ENCODE measurements at regions not wholly inside any gene's neighbourhood (a gene's known extent, or its start where the extent isn't known, plus 50 kb on each side); places are given as distances from the start of the nearest gene placed in this dataset.

DNA sequence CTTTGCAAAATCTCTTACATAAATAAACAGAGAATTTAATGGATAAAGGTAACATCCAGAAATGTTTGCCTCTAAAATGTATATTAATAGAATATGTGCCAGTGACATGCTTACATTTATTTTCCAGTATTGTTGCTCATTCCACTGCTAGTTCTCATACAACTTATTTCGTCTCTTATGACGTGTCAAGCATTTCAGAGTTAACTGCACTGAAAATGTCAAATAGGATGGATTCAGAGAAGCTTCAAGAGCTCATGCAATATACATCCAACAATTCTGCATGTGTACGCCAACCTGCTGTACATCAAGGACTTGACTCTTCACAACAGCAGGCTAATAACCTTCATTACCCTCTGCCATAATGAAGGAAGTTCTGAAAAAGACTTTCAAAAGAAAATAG, 386.2 kb upstream of the IZUMO3 start:
- Histone ChIP-seq H3K9me3 (no peaks in the 10 kb centered on the region), H3K4me1 (no peaks in the 10 kb centered on the region), H3K27me3 (no peaks in the 10 kb centered on the region), H3K36me3 (ENCODE audit: low read depth, missing control alignments) (no peaks in the 10 kb centered on the region), H3K27ac (no peak overlapping the region), H3K4me3 (no peak overlapping the region)
- no peak for DNase-seq
- no peak for TF ChIP-seq POLR2A (IDR thresholded peaks at IDR 0.05)
- TF ChIP-seq, protein P1, sequence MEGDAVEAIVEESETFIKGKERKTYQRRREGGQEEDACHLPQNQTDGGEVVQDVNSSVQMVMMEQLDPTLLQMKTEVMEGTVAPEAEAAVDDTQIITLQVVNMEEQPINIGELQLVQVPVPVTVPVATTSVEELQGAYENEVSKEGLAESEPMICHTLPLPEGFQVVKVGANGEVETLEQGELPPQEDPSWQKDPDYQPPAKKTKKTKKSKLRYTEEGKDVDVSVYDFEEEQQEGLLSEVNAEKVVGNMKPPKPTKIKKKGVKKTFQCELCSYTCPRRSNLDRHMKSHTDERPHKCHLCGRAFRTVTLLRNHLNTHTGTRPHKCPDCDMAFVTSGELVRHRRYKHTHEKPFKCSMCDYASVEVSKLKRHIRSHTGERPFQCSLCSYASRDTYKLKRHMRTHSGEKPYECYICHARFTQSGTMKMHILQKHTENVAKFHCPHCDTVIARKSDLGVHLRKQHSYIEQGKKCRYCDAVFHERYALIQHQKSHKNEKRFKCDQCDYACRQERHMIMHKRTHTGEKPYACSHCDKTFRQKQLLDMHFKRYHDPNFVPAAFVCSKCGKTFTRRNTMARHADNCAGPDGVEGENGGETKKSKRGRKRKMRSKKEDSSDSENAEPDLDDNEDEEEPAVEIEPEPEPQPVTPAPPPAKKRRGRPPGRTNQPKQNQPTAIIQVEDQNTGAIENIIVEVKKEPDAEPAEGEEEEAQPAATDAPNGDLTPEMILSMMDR (IDR thresholded peaks at IDR 0.05): no peak
- intact Hi-C loops (cut with DNase I; ENCODE audit: low total_unique reads): no loop called here
- WGBS, 2 donors: 58 to 63% methylated on average over 3 of the region's 3 CpGs

DNA sequence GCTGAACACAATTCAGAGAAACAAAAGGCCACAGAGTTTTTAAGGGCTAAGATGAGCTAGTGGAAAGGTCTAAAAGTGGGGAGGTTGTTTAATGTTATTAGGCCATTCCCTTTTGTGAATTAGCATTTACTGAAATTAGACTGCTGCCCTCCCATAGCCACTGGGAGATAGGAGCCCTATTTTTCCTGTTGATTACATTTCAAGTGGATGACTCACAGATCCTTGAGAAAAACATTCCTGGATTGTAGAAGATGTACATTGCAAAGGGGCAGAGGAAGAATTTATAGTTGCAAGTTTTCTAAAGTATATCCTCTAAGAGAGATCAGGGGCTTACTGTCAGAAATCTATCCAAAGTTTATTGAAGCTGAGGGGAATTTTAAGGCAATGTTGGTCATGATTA, 367.1 kb upstream of the IZUMO3 start:
- intact Hi-C loops (cut with DNase I; ENCODE audit: low total_unique reads): no loop called here
- Histone ChIP-seq H3K36me3 (ENCODE audit: low read depth, missing control alignments) (no peaks in the 10 kb centered on the region), H3K9me3 (no peaks in the 10 kb centered on the region), H3K27ac (no peak overlapping the region), H3K4me3 (no peak overlapping the region), H3K27me3 (no peaks in the 10 kb centered on the region), H3K4me1 (no peaks in the 10 kb centered on the region)
- TF ChIP-seq, protein P1 (IDR thresholded peaks at IDR 0.05): no peak
- no peak for TF ChIP-seq POLR2A (IDR thresholded peaks at IDR 0.05)
- DNase-seq: no peak

DNA sequence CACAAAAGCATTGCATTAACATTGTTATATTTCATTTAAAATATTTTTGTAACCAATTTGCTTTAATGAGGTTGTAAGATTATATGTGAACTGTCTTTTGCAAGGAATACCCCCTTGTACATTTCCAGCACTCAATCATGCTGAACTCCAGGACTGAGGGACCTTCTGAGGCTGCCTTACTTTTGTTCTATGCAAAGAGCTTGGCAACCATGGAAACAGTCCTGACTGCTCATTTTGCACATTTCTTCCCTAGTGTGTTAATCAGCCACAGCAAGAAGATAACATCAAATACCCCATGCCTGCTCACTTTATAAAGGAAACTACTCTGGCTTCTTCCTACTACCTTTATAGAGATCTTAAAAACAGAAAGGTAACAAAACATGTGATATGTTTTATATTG, 355.6 kb upstream of the IZUMO3 start:
- Histone ChIP-seq H3K9me3 (no peaks in the 10 kb centered on the region), H3K36me3 (ENCODE audit: low read depth, missing control alignments) (no peaks in the 10 kb centered on the region), H3K4me1 (no peaks in the 10 kb centered on the region), H3K4me3 (no peak overlapping the region), H3K27ac (no peak overlapping the region), H3K27me3 (no peaks in the 10 kb centered on the region)
- DNase-seq: no peak
- intact Hi-C loops (cut with DNase I; ENCODE audit: low total_unique reads): no loop called here
- TF ChIP-seq, protein P1 (IDR thresholded peaks at IDR 0.05): no peak
- TF ChIP-seq POLR2A (IDR thresholded peaks at IDR 0.05): no peak

DNA sequence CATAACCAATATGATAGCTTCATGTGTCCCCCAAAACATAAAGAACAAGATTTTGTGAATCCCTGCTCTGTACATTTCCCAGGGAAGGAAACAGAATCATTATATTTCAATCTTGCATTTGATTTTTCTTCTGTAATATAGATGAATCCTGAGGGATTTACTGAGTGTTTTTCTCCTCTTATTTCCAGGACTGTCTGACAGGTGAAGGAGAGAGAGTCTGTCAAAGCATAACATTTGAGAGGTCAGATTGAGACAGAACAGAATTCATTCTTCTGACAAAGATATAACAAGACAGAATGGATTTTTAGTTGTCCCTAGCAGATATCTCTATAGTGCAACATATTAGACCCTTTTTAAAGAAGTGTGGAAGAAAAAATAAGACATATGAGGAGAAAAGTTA, 354.5 kb upstream of the IZUMO3 start:
- Histone ChIP-seq H3K9me3 (no peaks in the 10 kb centered on the region), H3K36me3 (ENCODE audit: low read depth, missing control alignments) (no peaks in the 10 kb centered on the region), H3K4me1 (no peaks in the 10 kb centered on the region), H3K27me3 (no peaks in the 10 kb centered on the region), H3K27ac (no peak overlapping the region), H3K4me3 (no peak overlapping the region)
- TF ChIP-seq, protein P1 (IDR thresholded peaks at IDR 0.05): no peak
- no peak for TF ChIP-seq POLR2A (IDR thresholded peaks at IDR 0.05)
- intact Hi-C loops (cut with DNase I; ENCODE audit: low total_unique reads): no loop called here
- no peak for DNase-seq

- 78 to 81% methylated on average over 4 of the region's 4 CpGs for WGBS, 2 donors
- intact Hi-C loops (cut with DNase I; ENCODE audit: low total_unique reads): no loop called here
- H3K4me3 ChIP-seq: no peak overlapping the region
- DNase-seq: no peak
- H3K4me1 ChIP-seq: no peaks in the 10 kb centered on the region
- H3K27ac ChIP-seq: no peak overlapping the region
- H3K27me3 ChIP-seq: no peaks in the 10 kb centered on the region
- no peaks in the 10 kb centered on the region for H3K36me3 ChIP-seq (ENCODE audit: low read depth, missing control alignments)
- TF ChIP-seq, protein P1 (IDR thresholded peaks at IDR 0.05): no peak
- TF ChIP-seq POLR2A (IDR thresholded peaks at IDR 0.05): no peak
- H3K9me3 ChIP-seq: no peaks in the 10 kb centered on the region
Measured at GRCh38 chr9:24899463-24899862, 353.8 kb upstream of the IZUMO3 start.
